ENCODE measurements at regions not wholly inside any gene's neighbourhood (a gene's known extent, or its start where the extent isn't known, plus 50 kb on each side); places are given as distances from the start of the nearest gene placed in this dataset.
"Not testable (repeated sequence)": the region's sequence is repeated elsewhere in the genome, so short reads cannot be mapped to it uniquely, and the experiment has no call there.

DNA sequence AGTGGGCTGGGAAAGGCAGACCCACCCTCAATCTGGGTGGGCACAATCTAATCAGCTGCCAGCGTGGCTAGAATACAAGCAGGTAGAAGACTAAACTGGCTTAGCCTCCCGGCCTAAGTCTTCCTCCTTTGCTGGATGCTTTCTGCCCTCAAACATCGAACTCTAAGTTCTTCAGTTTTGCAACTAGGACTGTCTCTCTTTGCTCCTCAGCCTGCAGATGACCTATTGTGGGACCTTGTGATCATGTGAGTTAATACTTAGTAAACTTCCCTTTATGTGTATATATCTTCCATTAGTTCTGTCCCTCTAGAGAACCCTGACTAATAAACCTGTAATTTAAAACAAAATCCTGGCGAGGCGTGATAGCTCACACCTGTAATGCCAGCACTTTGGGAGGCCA, 51.8 kb upstream of the SLC39A8 start:
- DNase-seq (ENCODE audit: low read depth), result not testable (repeated sequence)

DNA sequence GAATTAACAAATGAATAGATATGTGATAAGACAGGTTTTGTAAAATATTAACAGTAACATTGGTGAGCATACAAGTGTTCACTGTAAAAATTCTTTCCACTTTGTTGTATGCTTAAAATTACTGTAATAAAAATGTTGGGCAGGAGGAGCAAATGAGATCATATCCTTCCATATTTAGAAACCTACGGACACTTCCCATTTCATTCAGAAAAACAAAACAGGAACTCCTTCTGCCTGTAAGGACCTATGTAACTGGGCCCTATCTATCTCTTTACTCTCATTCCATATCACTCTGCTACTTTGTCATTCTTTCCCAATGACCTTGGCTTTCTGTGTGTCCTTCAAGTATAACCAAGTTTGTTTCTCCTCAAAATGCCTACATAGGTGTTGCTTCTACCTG, 53.7 kb upstream of the SLC39A8 start:
- no peak for DNase-seq (ENCODE audit: low read depth)

DNA sequence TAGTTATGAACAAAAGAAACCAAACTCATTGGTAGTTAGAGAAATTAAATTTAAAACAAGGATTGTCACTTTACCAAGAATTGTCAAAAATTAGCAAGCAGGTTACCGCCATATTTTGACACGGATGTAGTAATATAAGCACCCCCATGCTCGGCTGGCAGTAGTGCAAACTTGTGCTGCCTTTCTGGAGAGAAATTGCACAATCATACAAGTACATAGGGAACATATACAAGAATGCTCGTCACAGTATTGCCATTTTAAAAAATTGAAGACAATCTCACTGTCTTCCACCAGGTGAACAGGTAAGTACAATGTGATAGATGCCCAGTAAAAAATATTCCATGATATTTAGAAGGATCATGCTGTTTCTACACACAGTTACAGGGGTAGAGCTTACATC, 55.6 kb upstream of the SLC39A8 start:
- DNase-seq (ENCODE audit: low read depth), result no peak

DNA sequence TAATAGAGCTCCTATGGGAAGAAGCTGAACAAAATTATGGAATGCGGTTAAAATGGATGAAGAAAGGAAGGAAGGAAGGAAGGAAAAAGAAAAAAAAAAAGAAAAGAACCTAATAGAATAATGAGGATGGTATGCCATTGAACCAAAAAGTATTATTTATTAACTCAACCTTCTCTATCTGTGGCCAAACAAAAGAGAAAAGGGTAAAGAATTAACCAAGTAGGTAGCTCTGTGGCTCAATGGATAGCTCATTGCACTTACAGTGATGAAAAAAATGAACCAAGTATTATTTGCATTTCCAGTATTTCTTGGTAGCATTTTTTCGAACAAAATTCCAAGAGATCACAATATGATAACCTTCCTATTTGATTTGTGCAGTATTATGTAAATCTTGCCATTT, 56.9 kb upstream of the SLC39A8 start:
- DNase-seq (ENCODE audit: low read depth), result no peak

DNA sequence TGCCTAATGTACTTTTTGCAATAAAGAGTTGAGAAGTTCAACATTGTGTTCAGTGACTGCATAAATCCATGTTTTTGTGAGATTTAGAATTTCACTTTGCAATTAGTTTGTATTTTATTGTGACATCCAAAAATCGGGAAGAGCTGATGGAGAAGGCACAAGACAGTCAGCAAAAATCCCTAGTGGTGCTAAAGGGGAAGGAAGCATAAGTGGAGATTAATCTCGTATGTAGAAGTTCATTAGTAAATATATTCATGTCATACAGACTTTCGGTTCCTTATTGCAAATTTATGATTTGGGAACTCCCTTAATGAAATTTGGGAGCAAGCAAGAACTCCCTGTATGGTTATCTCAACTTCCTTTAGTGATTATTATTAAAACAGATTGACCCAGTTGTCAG, 57.8 kb upstream of the SLC39A8 start:
- DNase-seq (ENCODE audit: low read depth), result no peak

DNA sequence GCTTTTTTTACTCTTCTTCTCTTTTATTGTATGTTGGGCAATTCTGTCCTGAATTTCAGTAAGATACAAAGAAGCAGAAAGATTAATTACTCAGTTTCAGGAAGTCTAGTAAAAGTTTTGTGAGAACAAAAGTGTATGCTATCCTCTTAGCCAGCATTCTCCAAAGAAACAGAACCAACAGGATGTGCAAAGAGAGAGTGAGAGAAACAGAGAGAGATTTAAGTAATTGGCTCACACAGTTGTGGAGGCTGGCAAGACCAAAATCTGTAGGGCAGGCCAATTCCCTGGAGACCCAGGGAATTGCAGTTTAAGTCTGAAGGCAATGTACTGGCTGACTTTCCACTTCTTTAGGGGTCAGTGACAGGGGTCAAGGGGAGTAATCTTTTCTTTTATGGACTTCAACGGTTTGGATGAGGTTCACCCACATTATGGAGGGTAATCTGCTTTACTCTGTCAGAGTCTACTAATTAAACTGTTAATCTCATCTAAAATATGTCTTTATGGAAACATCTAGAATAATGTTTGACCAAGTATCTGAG, 59.2 kb upstream of the SLC39A8 start:
- no peak for DNase-seq (ENCODE audit: low read depth)

DNA sequence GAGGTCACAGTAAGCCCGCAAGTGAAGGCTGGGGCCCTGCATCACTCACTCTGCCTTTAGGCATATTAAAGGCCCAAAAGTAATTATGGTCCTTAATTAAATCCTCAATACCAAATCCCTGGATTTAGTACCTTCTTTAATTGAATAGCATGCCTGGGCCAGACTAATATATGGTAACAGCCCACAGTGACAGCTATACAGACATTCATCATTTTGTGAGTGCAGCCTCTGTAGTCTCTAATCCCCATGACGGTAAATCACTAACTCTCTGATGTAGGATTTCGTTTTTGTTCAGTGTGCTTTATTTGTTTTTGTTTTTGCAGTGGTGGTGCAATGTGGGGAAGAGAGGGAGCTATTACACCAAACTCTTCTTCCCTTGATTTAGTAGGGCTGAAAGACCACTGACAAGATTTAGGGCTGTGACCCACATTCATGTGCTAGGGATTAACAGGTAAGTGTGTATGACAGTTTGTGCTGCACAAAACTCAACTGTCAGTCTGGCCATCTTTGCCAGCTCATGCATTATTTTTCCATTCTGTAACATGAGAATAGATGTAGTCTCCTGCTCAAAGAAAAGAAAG, 60.6 kb upstream of the SLC39A8 start:
- DNase-seq (ENCODE audit: low read depth), result no peak

DNA sequence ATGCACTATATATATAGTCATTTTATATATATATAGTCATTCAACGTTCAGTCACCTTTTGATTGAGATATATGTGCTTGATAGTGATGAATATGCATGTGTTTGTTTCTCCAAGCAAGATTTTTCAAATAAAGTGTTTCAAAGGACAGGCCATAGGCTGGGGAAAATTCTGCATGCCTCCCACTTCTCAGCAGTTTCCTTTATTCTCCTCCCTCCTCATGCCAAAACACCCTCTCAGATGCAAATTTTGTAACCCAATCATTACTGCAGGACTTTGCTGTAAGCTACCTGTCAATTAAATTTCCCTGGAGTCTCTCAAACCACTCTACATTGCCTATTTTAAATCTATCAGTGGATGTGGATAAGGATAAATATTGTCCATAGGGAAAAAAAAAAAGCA, 65.6 kb upstream of the SLC39A8 start:
- not testable (repeated sequence) for DNase-seq (ENCODE audit: low read depth)

DNA sequence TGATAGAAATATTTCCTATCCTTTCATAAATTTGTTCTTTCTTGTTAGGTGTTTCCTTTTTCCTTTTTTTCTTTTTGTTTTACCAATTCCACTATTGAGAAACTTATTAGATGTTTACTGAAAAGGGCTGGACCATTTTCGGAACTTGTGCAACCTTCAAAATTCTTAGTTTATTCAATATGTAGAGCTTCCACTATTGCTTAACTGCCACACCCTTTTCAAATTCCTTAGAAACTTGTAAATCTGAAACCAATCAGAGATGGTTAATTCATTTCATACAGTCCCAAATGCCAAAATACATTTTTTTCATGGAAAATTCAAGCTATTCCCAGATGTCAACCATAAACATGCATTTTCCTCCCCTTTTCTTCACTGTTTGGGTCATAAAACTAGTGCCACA, 66.1 kb upstream of the SLC39A8 start:
- DNase-seq (ENCODE audit: low read depth), result no peak

DNA sequence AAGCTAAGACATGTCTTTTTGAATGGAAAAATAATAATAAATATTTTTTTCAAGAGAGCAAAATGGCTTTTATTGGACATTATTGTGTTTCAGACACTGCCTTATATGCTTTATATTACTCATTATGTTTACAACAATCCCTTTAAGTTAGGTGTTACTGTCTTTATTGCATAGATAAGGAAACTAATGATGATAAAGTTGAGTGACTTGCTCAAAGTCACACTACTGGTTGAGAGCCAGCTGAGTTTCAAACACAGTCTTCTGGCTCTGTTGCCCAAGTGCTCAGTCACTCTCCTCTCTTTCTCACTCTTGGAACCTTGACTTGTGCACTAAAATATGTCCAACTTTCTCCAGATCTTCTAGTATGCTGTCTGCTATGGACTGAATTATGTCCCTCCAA, 71.5 kb upstream of the SLC39A8 start:
- no peak for DNase-seq (ENCODE audit: low read depth)

DNA sequence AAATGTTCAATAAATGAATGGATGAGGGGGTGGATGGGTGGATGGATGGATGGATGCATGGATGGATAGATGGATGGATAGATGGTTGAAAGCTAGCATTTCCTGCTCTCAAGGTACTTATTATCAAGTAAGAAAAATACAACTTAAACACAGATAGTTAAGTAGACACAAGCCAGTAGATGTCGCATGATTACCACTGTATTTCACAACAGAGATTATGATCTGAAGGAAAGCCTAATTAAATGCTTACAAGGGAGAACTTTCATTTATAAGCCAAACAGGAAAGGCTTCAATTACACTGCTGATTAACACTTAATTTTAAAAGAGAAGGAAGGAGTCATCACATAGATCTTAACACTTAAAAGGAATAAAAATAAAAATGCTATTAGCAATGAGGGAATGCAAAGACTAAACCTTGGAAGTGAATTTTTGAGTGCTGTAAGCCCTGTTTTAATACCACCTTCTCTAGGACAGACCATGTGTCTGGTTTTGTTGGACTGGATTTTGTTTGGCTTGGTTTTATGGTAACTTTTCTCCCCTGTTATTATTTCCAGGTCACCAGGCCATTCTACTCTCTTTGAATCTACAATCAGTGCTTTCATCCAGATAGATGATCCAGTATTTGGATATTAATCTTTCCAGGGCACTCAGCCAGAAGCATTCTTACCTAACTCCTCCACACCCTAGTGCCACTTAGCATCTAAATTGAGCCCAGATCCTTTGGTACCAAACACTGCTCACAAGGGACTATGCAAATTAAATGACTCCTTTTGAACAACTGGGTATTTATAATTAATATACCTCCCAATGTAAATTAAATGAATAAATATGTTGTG, 75.5 kb upstream of the SLC39A8 start:
- DNase-seq (ENCODE audit: low read depth), result peak; percentile 54

DNA sequence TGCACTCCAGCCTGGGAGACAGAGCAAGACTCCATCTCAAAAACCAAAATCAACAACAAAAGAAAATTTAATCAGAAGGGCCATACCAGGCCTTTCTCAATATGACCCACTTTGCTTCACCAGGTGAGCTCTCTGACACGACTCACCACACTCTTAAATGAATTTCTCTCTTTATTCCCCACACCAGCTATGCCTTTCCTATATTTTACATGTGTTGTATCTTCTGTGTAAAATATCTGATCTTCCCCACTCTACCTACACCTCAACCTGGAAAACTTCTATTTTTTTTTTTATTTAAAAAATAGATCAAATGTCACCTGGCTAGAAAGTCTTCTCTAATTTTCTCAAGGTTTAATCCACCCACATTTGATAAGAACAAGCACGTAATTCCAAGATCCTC, 77.6 kb upstream of the SLC39A8 start:
- no peak for DNase-seq (ENCODE audit: low read depth)

DNA sequence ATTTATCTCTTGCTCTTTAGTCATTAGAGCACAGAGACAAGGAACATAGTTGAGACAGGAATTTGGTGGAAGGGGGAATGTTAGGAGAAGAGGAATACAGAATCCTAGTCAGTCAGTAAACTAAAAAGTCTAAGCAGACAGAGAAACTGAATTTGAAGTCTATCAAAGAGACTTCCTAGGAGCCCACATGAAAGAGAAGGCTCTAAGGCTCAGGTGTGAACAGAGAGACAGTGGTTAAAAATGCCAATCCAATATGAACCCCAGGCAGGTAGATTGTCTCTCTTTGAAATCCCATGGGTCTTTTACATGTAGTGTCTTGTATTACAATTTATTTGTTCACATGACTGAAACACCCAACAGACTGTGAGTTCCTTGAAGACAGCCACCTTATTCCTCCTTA, 77.8 kb upstream of the NFKB1 start:
- no peak for DNase-seq (ENCODE audit: low read depth)

DNA sequence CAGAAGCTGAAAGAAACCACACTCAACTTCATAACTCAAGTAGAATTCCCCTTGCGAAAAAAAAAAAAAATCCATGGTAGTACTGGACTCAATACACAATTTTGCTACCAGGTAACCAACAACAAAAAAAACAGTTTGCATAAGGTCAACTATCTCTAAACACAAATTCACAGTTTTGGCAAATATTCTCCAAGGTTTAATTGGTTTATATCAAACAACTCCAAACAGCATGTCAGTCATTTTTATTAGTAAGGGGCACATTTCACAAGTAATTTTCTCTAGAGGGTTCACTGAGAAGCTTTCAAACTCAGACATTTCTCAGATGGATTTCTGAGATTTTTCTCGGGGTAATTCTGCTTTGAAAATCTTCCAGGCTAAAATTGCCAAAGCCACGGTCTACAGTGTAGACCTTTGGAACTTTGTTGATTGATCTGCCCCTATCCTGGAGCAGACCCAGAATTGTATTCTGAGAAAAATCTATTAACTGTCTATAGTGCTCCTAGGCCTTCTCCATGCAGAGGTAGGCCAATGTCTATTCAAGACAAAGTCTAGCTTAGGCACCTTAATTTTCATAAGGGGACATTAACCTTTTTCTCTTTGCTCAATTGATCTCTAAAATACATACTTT, 73.7 kb upstream of the NFKB1 start:
- DNase-seq (ENCODE audit: low read depth), result no peak

DNA sequence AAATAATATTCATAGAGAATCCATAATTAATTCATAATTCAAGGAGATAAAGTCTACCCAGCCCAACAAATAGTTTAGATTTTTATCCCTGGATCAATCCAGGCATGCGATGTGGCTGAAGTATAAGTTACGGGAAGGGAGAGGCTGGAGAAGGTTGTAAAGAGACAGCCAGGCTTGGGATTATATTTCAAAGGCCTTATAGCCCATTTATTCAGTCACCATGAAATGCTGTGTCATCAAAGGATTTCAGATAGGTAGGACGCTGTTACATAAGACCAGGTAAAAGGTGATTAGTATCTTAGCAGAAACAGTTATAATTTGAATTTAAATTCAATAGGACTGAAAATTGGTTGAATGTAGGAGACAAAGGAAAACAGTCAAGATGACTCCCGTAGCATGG, 73.0 kb upstream of the NFKB1 start:
- DNase-seq (ENCODE audit: low read depth), result no peak

DNA sequence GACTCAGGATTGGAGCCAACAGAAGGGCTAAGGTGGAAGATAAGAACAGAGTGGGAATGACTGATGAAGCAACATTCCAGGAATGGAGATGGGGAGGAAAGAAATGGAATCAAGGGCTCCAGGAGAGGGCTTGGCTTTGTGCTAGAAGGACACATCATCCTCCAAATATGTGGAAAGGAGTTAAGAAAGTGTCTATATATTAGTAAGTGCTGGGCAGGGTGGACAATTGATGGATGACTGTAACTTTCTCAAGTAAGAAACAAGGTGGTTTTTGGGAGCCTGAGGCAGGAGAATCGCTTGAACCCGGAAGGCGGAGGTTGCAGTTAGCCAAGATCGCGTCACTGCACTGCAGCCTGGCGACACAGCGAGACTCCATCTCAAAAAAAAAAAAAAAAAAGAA, 71.6 kb upstream of the NFKB1 start:
- peak; percentile 94 for DNase-seq (ENCODE audit: low read depth)

DNA sequence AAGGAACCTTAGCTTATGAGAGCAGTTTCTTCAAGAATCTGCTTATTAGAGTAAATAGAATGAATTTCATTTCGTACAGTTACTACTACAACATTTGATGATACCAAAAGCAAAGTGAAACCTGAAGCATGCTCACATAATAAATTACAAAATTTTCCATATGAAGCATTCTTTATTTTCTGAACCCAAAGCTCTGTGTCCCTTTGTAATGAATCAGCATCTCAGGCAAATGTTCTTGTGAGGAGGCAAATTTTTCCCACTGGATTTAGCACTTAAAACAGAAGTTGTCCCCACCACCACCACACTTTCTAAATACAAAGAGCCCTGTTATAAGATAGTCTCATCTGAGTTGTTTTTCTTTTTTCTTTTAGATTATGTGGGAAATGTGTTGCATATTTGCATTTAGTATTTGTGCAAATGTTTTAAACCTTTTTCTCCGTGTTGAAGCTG, 70.7 kb upstream of the NFKB1 start:
- peak; percentile 29 for DNase-seq (ENCODE audit: low read depth)

DNA sequence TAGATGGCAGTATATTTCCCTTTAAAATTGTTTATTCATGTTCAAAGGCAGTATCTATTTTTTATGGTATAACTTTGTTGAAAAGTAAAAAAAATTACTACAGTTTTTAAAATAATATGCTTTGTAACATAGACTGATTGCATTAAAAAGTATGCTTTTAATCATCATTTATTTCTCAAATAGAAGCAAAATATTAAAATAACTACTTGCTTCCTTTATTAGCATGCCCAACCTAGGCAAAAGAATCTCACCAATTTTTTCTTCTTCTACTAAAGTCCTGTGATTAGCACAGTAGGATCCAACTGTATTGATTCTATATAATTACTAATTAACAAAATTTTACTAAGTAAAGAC, 69.6 kb upstream of the NFKB1 start:
- no peak for DNase-seq (ENCODE audit: low read depth)

DNA sequence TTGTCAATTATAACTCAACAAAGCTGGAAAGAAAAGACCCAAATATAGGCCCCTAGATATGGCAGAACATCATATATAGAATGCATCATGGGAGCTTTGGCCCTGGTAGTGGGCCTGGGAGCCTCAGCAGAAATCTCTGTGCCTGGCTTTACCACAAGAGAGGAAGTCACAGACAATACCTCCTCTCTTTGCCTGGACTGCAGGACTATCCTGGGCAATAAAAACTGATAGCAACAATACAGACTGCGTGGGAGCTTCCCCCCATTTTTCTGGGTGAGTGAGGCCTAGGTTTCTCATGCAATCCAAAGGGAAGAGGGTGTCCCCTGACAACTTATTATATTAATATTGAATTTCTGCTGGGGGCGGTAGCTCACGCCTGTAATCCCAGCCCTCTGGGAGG, 64.0 kb upstream of the NFKB1 start:
- DNase-seq (ENCODE audit: low read depth), result no peak

DNA sequence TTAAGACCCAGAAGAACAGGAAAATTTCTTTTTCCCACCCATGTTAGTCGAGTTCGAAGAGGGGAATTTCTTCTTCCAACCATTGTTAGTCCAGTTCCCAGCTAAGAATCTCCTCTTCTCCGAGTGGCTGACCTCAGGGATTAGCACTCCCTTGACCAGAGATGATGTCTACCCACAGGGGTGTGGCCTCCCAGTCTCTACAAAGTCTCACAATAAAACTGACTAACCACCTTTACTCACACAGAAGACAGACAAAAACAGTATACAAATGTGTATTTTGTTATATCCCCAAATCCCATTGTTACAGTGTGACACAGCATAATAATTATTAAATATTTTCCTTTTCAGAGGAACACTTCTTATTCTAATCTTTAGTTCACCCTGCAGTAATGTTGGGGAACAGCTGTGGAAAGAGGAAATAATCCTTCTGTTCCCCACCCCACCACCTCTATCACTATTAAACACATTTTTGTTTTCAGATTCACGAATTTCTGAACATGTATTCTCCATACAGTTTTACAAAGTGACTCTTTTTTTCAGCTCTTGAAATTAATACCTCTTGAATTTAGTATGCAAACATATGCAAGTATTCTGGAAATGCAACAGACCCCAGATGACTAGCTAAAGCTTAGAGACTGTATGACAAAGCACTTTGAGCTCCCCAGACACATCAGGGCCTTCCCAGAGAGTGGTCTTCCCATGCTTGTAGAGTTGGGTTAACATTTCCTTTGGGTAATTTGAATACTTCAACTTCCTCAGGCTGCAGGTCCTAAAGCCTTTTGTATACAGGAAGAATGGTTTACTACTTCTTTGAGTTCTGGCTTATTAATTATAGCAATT, 62.5 kb upstream of the NFKB1 start:
- peak; percentile 88 for DNase-seq (ENCODE audit: low read depth)

DNA sequence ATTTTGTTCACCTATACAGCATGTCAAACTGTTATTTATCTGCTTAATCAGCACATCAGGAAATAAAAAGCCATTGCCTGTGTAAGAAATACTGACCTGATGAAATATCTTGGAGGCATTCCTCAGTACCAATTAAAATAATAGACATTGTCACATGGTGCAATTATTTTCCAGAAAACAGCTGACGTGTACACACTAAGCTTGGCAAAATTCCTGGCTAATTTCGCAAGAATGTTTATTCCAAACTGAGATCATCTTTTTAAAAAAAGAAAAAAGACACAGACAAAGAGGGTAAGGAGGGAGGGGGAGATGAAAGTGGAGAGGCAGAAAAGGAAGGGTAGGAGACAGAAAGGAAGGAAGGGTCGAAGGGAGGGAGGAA, 61.9 kb upstream of the NFKB1 start:
- DNase-seq (ENCODE audit: low read depth), result peak; percentile 97

DNA sequence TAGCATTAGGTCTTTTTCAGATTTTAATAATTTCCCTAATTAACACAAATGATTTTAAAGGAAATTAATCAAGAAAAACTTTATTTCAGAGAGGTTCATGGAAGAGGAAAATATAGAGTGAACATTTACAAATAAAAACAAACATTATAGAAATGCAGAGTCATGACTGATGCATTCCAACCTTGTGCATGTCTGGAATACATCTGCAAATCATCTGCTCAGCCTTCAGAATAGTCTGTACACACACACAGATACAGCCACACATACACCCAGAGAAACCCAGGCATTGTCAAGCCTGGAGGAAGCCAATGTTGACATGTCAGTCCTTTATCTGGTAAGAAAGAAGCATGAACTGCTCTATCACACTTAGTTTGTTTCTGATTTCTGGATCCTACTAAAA, 61.3 kb upstream of the NFKB1 start:
- peak; percentile 95 for DNase-seq (ENCODE audit: low read depth)
